Stimulated activated memory B cell treated with anti-CD40 and anti-IgM and Interleukin-4, amounts not matched to agents 10 μg/mL and 1 μg/mL and 100 μg/mL, for 72 hours (primary cell): ENCODE measurements at regions not wholly inside any gene's neighbourhood (a gene's known extent, or its start where the extent isn't known, plus 50 kb on each side); places are given as distances from the start of the nearest gene placed in this dataset.

ENCODE experiments used
- ATAC-seq: fragments of 150-1000 bp; cut with Tn5 transposase; 2 replicates; pipeline ENCODE4 v1.10.0; 2021
- H3K27ac Mint-ChIP-seq: one replicate; pipeline ENCODE4 v1.8.0; 2022; ENCODE audit warnings: mild to moderate bottlenecking, mixed read lengths
- H3K27me3 Mint-ChIP-seq: one replicate; pipeline ENCODE4 v1.8.0; 2022; ENCODE audit warnings: mixed read lengths
- H3K36me3 Mint-ChIP-seq: one replicate; pipeline ENCODE4 v1.8.0; 2022; ENCODE audit warnings: mixed read lengths
- H3K4me1 Mint-ChIP-seq: one replicate; pipeline ENCODE4 v1.8.0; 2022; ENCODE audit warnings: mixed read lengths
- H3K4me3 Mint-ChIP-seq: one replicate; pipeline ENCODE4 v1.8.0; 2022; ENCODE audit warnings: mild to moderate bottlenecking, moderate library complexity, mixed read lengths
- H3K9me3 Mint-ChIP-seq: one replicate; pipeline ENCODE4 v1.8.0; 2022; ENCODE audit warnings: mixed read lengths

GRCh38 chr4:12239897-12240636 is 811.4 kb upstream of the HS3ST1 start:
- no peaks in the 10 kb centered on the region for H3K36me3 Mint-ChIP-seq
- H3K27me3 Mint-ChIP-seq = no peaks in the 10 kb centered on the region
- H3K4me3 Mint-ChIP-seq = no peak overlapping the region
- peaks cover 6% of the 10 kb centered on the region for H3K9me3 Mint-ChIP-seq
- no peak overlapping the region for H3K27ac Mint-ChIP-seq
- ATAC-seq = no peak
- H3K4me1 Mint-ChIP-seq = no peaks in the 10 kb centered on the region

GRCh38 chr4:12231098-12231497 is 802.4 kb upstream of the HS3ST1 start:
- Mint-ChIP-seq H3K9me3 (peaks cover 3% of the 10 kb centered on the region), H3K4me3 (no peak overlapping the region), H3K36me3 (no peaks in the 10 kb centered on the region), H3K4me1 (no peaks in the 10 kb centered on the region), H3K27me3 (no peaks in the 10 kb centered on the region), H3K27ac (no peak overlapping the region)
- ATAC-seq = no peak

GRCh38 chr4:12221031-12221430 is 792.3 kb upstream of the HS3ST1 start:
- no peaks in the 10 kb centered on the region for H3K27me3 Mint-ChIP-seq
- no peaks in the 10 kb centered on the region for H3K36me3 Mint-ChIP-seq
- ATAC-seq = no peak
- no peaks in the 10 kb centered on the region for H3K9me3 Mint-ChIP-seq
- no peaks in the 10 kb centered on the region for H3K4me1 Mint-ChIP-seq
- no peak overlapping the region for H3K27ac Mint-ChIP-seq
- H3K4me3 Mint-ChIP-seq = no peak overlapping the region

- no peaks in the 10 kb centered on the region for H3K27me3 Mint-ChIP-seq
- H3K27ac Mint-ChIP-seq = no peak overlapping the region
- no peaks in the 10 kb centered on the region for H3K36me3 Mint-ChIP-seq
- no peaks in the 10 kb centered on the region for H3K4me1 Mint-ChIP-seq
- no peak overlapping the region for H3K4me3 Mint-ChIP-seq
- ATAC-seq = no peak
- H3K9me3 Mint-ChIP-seq = no peaks in the 10 kb centered on the region
Observed at GRCh38 chr4:12211636-12212035, 782.9 kb upstream of the HS3ST1 start.

- no peak for ATAC-seq
- Mint-ChIP-seq H3K36me3 (no peaks in the 10 kb centered on the region), H3K4me1 (no peaks in the 10 kb centered on the region), H3K27me3 (no peaks in the 10 kb centered on the region), H3K27ac (no peak overlapping the region), H3K9me3 (no peaks in the 10 kb centered on the region), H3K4me3 (no peak overlapping the region)
Observed at GRCh38 chr4:12207396-12207795, 778.7 kb upstream of the HS3ST1 start.

- no peaks in the 10 kb centered on the region for H3K4me1 Mint-ChIP-seq
- no peak for ATAC-seq
- no peak overlapping the region for H3K27ac Mint-ChIP-seq
- H3K9me3 Mint-ChIP-seq = no peaks in the 10 kb centered on the region
- no peaks in the 10 kb centered on the region for H3K36me3 Mint-ChIP-seq
- no peak overlapping the region for H3K4me3 Mint-ChIP-seq
- H3K27me3 Mint-ChIP-seq = no peaks in the 10 kb centered on the region
Observed at GRCh38 chr4:12206091-12206490, 777.4 kb upstream of the HS3ST1 start.

- H3K4me3 Mint-ChIP-seq = no peak overlapping the region
- no peak for ATAC-seq
- H3K27me3 Mint-ChIP-seq = no peaks in the 10 kb centered on the region
- no peak overlapping the region for H3K27ac Mint-ChIP-seq
- H3K9me3 Mint-ChIP-seq = no peaks in the 10 kb centered on the region
- H3K36me3 Mint-ChIP-seq = no peaks in the 10 kb centered on the region
- H3K4me1 Mint-ChIP-seq = no peaks in the 10 kb centered on the region
Observed at GRCh38 chr4:12203945-12204344, 775.3 kb upstream of the HS3ST1 start.

GRCh38 chr4:12200226-12200625 is 771.5 kb upstream of the HS3ST1 start:
- H3K27ac Mint-ChIP-seq = no peak overlapping the region
- no peak overlapping the region for H3K4me3 Mint-ChIP-seq
- ATAC-seq = no peak
- H3K36me3 Mint-ChIP-seq = no peaks in the 10 kb centered on the region
- peaks cover 9% of the 10 kb centered on the region for H3K9me3 Mint-ChIP-seq
- H3K27me3 Mint-ChIP-seq = no peaks in the 10 kb centered on the region
- peaks cover 4% of the 10 kb centered on the region for H3K4me1 Mint-ChIP-seq

GRCh38 chr4:12186526-12186925 is 757.8 kb upstream of the HS3ST1 start:
- Mint-ChIP-seq H3K4me1 (no peaks in the 10 kb centered on the region), H3K9me3 (no peaks in the 10 kb centered on the region), H3K36me3 (no peaks in the 10 kb centered on the region), H3K27ac (no peak overlapping the region), H3K4me3 (no peak overlapping the region), H3K27me3 (no peaks in the 10 kb centered on the region)
- no peak for ATAC-seq

GRCh38 chr4:12178614-12179610 is 750.2 kb upstream of the HS3ST1 start:
- Mint-ChIP-seq H3K9me3 (no peaks in the 10 kb centered on the region), H3K4me1 (no peaks in the 10 kb centered on the region), H3K27me3 (no peaks in the 10 kb centered on the region), H3K4me3 (no peak overlapping the region), H3K27ac (no peak overlapping the region), H3K36me3 (no peaks in the 10 kb centered on the region)
- ATAC-seq = no peak

- H3K9me3 Mint-ChIP-seq = no peaks in the 10 kb centered on the region
- ATAC-seq = no peak
- H3K4me3 Mint-ChIP-seq = no peak overlapping the region
- no peak overlapping the region for H3K27ac Mint-ChIP-seq
- no peaks in the 10 kb centered on the region for H3K4me1 Mint-ChIP-seq
- H3K27me3 Mint-ChIP-seq = no peaks in the 10 kb centered on the region
- no peaks in the 10 kb centered on the region for H3K36me3 Mint-ChIP-seq
Observed at GRCh38 chr4:12177416-12177815, 748.7 kb upstream of the HS3ST1 start.

- Mint-ChIP-seq H3K9me3 (no peaks in the 10 kb centered on the region), H3K4me3 (no peak overlapping the region), H3K36me3 (no peaks in the 10 kb centered on the region), H3K4me1 (no peaks in the 10 kb centered on the region), H3K27me3 (no peaks in the 10 kb centered on the region), H3K27ac (no peak overlapping the region)
- ATAC-seq = no peak
Observed at GRCh38 chr4:12173496-12173895, 744.8 kb upstream of the HS3ST1 start.

GRCh38 chr4:12172198-12172973 is 743.7 kb upstream of the HS3ST1 start:
- Mint-ChIP-seq H3K4me3 (no peak overlapping the region), H3K27me3 (no peaks in the 10 kb centered on the region), H3K9me3 (no peaks in the 10 kb centered on the region), H3K27ac (no peak overlapping the region), H3K4me1 (no peaks in the 10 kb centered on the region), H3K36me3 (no peaks in the 10 kb centered on the region)
- no peak for ATAC-seq

GRCh38 chr4:12170308-12170707 is 741.6 kb upstream of the HS3ST1 start:
- Mint-ChIP-seq H3K4me1 (no peaks in the 10 kb centered on the region), H3K27ac (no peak overlapping the region), H3K27me3 (no peaks in the 10 kb centered on the region), H3K4me3 (no peak overlapping the region), H3K9me3 (no peaks in the 10 kb centered on the region), H3K36me3 (no peaks in the 10 kb centered on the region)
- no peak for ATAC-seq

GRCh38 chr4:12165616-12166015 is 736.9 kb upstream of the HS3ST1 start:
- Mint-ChIP-seq H3K9me3 (no peaks in the 10 kb centered on the region), H3K27ac (no peak overlapping the region), H3K27me3 (no peaks in the 10 kb centered on the region), H3K36me3 (no peaks in the 10 kb centered on the region), H3K4me1 (no peaks in the 10 kb centered on the region), H3K4me3 (no peak overlapping the region)
- no peak for ATAC-seq
